Effector memory CD4-positive, alpha-beta T cell (primary cell): ENCODE measurements at regions not wholly inside any gene's neighbourhood (a gene's known extent, or its start where the extent isn't known, plus 50 kb on each side); places are given as distances from the start of the nearest gene placed in this dataset.

Experiments used
- DNase-seq, 3 donors: peaks; one replicate each; pipeline ENCODE4 v3.0.0-alpha.2; 2020
- H3K27ac ChIP-seq: 2 replicates; pipeline ENCODE4 v1.7.0; 2013; ENCODE audit warnings: mild to moderate bottlenecking, low read length, moderate library complexity; ENCODE audit not compliant: insufficient read depth, poor library complexity, severe bottlenecking
- H3K27me3 ChIP-seq: replicated peaks from 2 replicates; pipeline ENCODE4 v1.7.0; 2013; ENCODE audit warnings: mild to moderate bottlenecking, low read length; ENCODE audit not compliant: insufficient read depth, control insufficient read depth, poor library complexity, severe bottlenecking
- H3K36me3 ChIP-seq: 2 replicates; pipeline ENCODE4 v1.7.0; 2013; ENCODE audit warnings: mild to moderate bottlenecking, low read length, moderate library complexity; ENCODE audit not compliant: control insufficient read depth, insufficient read depth
- H3K4me1 ChIP-seq: 2 replicates; pipeline ENCODE4 v1.7.0; 2013; ENCODE audit warnings: low read length, mild to moderate bottlenecking; ENCODE audit not compliant: control insufficient read depth, insufficient read depth, poor library complexity, severe bottlenecking
- H3K4me3 ChIP-seq: 2 replicates; pipeline ENCODE4 v1.7.0; 2013; ENCODE audit warnings: low read length, low read depth, mild to moderate bottlenecking; ENCODE audit not compliant: insufficient read depth, poor library complexity, severe bottlenecking
- H3K9me3 ChIP-seq: 2 replicates; pipeline ENCODE4 v1.7.0; 2013; ENCODE audit warnings: mild to moderate bottlenecking, low read length, moderate library complexity; ENCODE audit not compliant: control insufficient read depth

GRCh38 chr10:64952042-64952441 lies 1430.8 kb downstream of the REEP3 start:
- H3K4me1 ChIP-seq: no peaks in the 10 kb centered on the region
- no peaks in the 10 kb centered on the region for H3K36me3 ChIP-seq
- no peak overlapping the region for H3K27ac ChIP-seq
- no peaks in the 10 kb centered on the region for H3K27me3 ChIP-seq
- H3K9me3 ChIP-seq: no peaks in the 10 kb centered on the region
- no peak for DNase-seq
- no peak overlapping the region for H3K4me3 ChIP-seq

- DNase-seq: no peak
- Histone ChIP-seq H3K27ac (no peak overlapping the region), H3K9me3 (no peaks in the 10 kb centered on the region), H3K4me3 (no peak overlapping the region), H3K4me1 (no peaks in the 10 kb centered on the region), H3K27me3 (no peaks in the 10 kb centered on the region), H3K36me3 (no peaks in the 10 kb centered on the region)
Measured at GRCh38 chr10:64956441-64956840, 1435.2 kb downstream of the REEP3 start.

- H3K4me1 ChIP-seq: no peaks in the 10 kb centered on the region
- H3K27ac ChIP-seq: no peak overlapping the region
- no peaks in the 10 kb centered on the region for H3K27me3 ChIP-seq
- no peak for DNase-seq
- H3K9me3 ChIP-seq: no peaks in the 10 kb centered on the region
- no peaks in the 10 kb centered on the region for H3K36me3 ChIP-seq
- no peak overlapping the region for H3K4me3 ChIP-seq
Measured at GRCh38 chr10:64959116-64959515, 1437.9 kb downstream of the REEP3 start.

- Histone ChIP-seq H3K4me3 (no peak overlapping the region), H3K4me1 (no peaks in the 10 kb centered on the region)
Measured at GRCh38 chr10:64959883-64960282, 1438.7 kb downstream of the REEP3 start.

GRCh38 chr10:64973391-64973790 lies 1452.2 kb downstream of the REEP3 start:
- no peaks in the 10 kb centered on the region for H3K9me3 ChIP-seq
- H3K27ac ChIP-seq: no peak overlapping the region
- DNase-seq: no peak
- no peak overlapping the region for H3K4me3 ChIP-seq
- no peaks in the 10 kb centered on the region for H3K4me1 ChIP-seq
- no peaks in the 10 kb centered on the region for H3K27me3 ChIP-seq
- no peaks in the 10 kb centered on the region for H3K36me3 ChIP-seq

More at GRCh38 chr10:64959883-64960282, 1438.7 kb downstream of the REEP3 start:
- Histone ChIP-seq H3K9me3 (no peaks in the 10 kb centered on the region), H3K27me3 (no peaks in the 10 kb centered on the region), H3K36me3 (no peaks in the 10 kb centered on the region), H3K27ac (no peak overlapping the region)
- no peak for DNase-seq

- H3K9me3 ChIP-seq: no peaks in the 10 kb centered on the region
- no peaks in the 10 kb centered on the region for H3K4me1 ChIP-seq
- H3K27me3 ChIP-seq: no peaks in the 10 kb centered on the region
- H3K36me3 ChIP-seq: no peaks in the 10 kb centered on the region
- no peak for DNase-seq
- no peak overlapping the region for H3K4me3 ChIP-seq
- H3K27ac ChIP-seq: no peak overlapping the region
Measured at GRCh38 chr10:64976150-64976549, 1454.9 kb downstream of the REEP3 start.

GRCh38 chr10:64977915-64978314 lies 1456.7 kb downstream of the REEP3 start:
- H3K27ac ChIP-seq: no peak overlapping the region
- no peak for DNase-seq
- no peak overlapping the region for H3K4me3 ChIP-seq
- H3K27me3 ChIP-seq: no peaks in the 10 kb centered on the region
- H3K9me3 ChIP-seq: no peaks in the 10 kb centered on the region
- no peaks in the 10 kb centered on the region for H3K4me1 ChIP-seq
- H3K36me3 ChIP-seq: no peaks in the 10 kb centered on the region

GRCh38 chr10:64996886-64997285 lies 1475.7 kb downstream of the REEP3 start:
- no peak for DNase-seq
- Histone ChIP-seq H3K27me3 (no peaks in the 10 kb centered on the region), H3K4me3 (no peak overlapping the region), H3K9me3 (no peaks in the 10 kb centered on the region), H3K27ac (no peak overlapping the region), H3K4me1 (no peaks in the 10 kb centered on the region), H3K36me3 (no peaks in the 10 kb centered on the region)

GRCh38 chr10:65010845-65011244 lies 1489.6 kb downstream of the REEP3 start:
- no peak overlapping the region for H3K4me3 ChIP-seq
- no peaks in the 10 kb centered on the region for H3K4me1 ChIP-seq
- no peak overlapping the region for H3K27ac ChIP-seq
- no peaks in the 10 kb centered on the region for H3K9me3 ChIP-seq
- DNase-seq: no peak
- H3K27me3 ChIP-seq: no peaks in the 10 kb centered on the region
- H3K36me3 ChIP-seq: no peaks in the 10 kb centered on the region

- no peaks in the 10 kb centered on the region for H3K36me3 ChIP-seq
- H3K27me3 ChIP-seq: no peaks in the 10 kb centered on the region
Measured at GRCh38 chr10:65017523-65017922, 1496.3 kb downstream of the REEP3 start.

GRCh38 chr10:65024886-65025285 lies 1503.7 kb downstream of the REEP3 start:
- no peak for DNase-seq

More at GRCh38 chr10:65017523-65017922, 1496.3 kb downstream of the REEP3 start:
- H3K4me3 ChIP-seq: no peak overlapping the region
- H3K9me3 ChIP-seq: no peaks in the 10 kb centered on the region
- H3K27ac ChIP-seq: no peak overlapping the region
- DNase-seq: no peak
- H3K4me1 ChIP-seq: no peaks in the 10 kb centered on the region

More at GRCh38 chr10:65024886-65025285, 1503.7 kb downstream of the REEP3 start:
- no peaks in the 10 kb centered on the region for H3K36me3 ChIP-seq
- no peaks in the 10 kb centered on the region for H3K9me3 ChIP-seq
- H3K27me3 ChIP-seq: no peaks in the 10 kb centered on the region
- no peak overlapping the region for H3K27ac ChIP-seq
- no peak overlapping the region for H3K4me3 ChIP-seq
- H3K4me1 ChIP-seq: no peaks in the 10 kb centered on the region
